ENCODE measurements at regions not wholly inside any gene's neighbourhood (a gene's known extent, or its start where the extent isn't known, plus 50 kb on each side); places are given as distances from the start of the nearest gene placed in this dataset.

DNA sequence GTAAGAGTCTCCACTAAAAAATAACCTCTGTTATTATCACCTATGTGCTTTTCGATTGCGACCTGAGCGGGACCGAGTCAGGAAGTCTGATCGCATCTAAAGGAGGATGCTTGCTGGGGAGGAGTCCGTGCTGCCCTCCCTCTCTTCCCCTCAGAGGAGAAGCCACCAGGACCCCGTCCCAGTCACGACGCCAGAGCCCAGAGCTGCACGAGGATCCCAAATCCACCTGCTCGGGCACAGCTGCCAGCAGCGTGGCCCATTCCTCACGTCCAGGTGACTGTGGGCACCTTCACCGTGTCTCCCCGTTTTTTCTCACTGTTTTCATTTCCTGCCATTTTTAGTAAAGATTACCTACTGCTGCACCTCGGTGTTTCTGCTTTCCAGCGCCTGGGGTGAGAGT lies 390.3 kb downstream of the BRD1 start:
- H3K27me3 Mint-ChIP-seq, result peaks cover 2 to 23% (median 9%) of the 10 kb centered on the region in 5 donors
- H3K36me3 Mint-ChIP-seq, result peaks cover 0 to 26% (median 4%) of the 10 kb centered on the region in 3 donors
- DNase-seq, result no peak
- H3K4me3 Mint-ChIP-seq, result no peak overlapping the region
- H3K9me3 Mint-ChIP-seq, result peaks cover 0 to 8% (median 0%) of the 10 kb centered on the region in 9 donors
- no peak overlapping the region for H3K27ac Mint-ChIP-seq
- ATAC-seq, result no peak
- POLR2A ChIA-PET, result no interaction called here
- no peaks in the 10 kb centered on the region for H3K4me1 Mint-ChIP-seq

GRCh38 chr22:49436056-49436455 lies 391.6 kb downstream of the BRD1 start:
- Mint-ChIP-seq H3K4me1 (no peaks in the 10 kb centered on the region), H3K4me3 (no peak overlapping the region), H3K36me3 (peaks cover 0 to 23% (median 4%) of the 10 kb centered on the region in 3 donors), H3K9me3 (peaks cover 0 to 8% (median 0%) of the 10 kb centered on the region in 9 donors), H3K27me3 (peaks cover 2 to 22% (median 9%) of the 10 kb centered on the region in 5 donors), H3K27ac (no peak overlapping the region)
- DNase-seq (no peak), ATAC-seq (no peak)
- POLR2A ChIA-PET, result no interaction called here

DNA sequence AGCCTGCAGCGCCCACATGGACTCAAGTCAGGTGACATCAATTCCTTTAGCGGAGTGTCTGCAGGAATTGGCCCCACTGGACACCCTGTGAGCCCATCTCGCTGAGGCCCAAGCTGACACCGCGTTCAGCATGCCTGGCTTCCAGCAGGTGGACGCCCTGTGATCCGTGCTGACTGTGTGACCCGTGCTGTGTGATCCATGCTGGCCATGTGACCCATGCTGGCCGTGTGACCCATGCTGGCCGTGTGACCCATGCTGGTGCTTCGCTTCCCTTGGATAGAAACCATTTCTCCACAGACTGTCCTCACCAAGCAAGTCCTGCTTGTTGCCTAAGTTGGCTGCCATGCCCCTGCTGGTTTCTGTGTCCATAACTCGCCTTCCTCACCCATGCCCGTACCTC lies 392.1 kb downstream of the BRD1 start:
- Mint-ChIP-seq H3K36me3 (peaks cover 0 to 18% (median 4%) of the 10 kb centered on the region in 3 donors), H3K4me1 (no peaks in the 10 kb centered on the region), H3K4me3 (no peak overlapping the region), H3K27ac (no peak overlapping the region), H3K27me3 (peaks cover 2 to 18% (median 9%) of the 10 kb centered on the region in 5 donors), H3K9me3 (peaks cover 0 to 8% (median 0%) of the 10 kb centered on the region in 9 donors)
- ATAC-seq, result no peak
- POLR2A ChIA-PET, result no interaction called here
- DNase-seq, result no peak

GRCh38 chr22:49433717-49434611 lies 393.7 kb downstream of the BRD1 start:
- POLR2A ChIA-PET, result no interaction called here
- no peak for DNase-seq

DNA sequence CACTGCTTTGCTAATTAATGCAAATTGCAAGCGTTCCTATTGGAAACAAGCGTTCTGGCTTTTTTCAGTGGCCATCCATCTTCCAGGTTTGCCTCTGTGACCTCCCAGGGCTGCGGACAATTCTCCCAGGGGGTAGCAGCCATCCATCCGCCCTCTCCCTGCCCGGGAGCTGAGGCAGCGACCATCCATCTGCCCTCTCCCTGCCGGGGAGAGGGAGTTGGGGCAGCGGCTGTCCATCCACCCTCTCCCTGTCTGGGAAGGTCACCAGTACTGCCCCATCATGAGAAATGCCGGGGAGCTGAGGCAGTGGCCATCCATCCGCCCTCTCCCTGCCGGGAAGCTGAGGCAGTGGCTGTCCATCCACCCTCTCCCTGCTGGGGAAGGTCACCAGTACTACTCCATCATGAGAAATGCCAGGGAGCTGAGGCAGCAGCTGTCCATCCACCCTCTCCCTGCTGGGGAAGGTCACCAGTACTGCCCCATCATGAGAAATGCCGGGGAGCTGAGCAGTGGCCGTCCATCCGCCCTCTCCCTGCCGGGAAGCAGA lies 394.7 kb downstream of the BRD1 start:
- H3K9me3 Mint-ChIP-seq, result peaks cover 0 to 8% (median 0%) of the 10 kb centered on the region in 9 donors
- no peak overlapping the region for H3K4me3 Mint-ChIP-seq
- no peak overlapping the region for H3K27ac Mint-ChIP-seq
- POLR2A ChIA-PET, result no interaction called here
- peaks cover 0 to 21% (median 11%) of the 10 kb centered on the region in 5 donors for H3K27me3 Mint-ChIP-seq
- no peak for DNase-seq
- no peak for ATAC-seq
- no peaks in the 10 kb centered on the region for H3K4me1 Mint-ChIP-seq
- H3K36me3 Mint-ChIP-seq, result peaks cover 0 to 13% (median 4%) of the 10 kb centered on the region in 3 donors

More at GRCh38 chr22:49433717-49434611, 393.7 kb downstream of the BRD1 start:
- H3K27ac Mint-ChIP-seq, result no peak overlapping the region
- no peaks in the 10 kb centered on the region for H3K4me1 Mint-ChIP-seq
- H3K36me3 Mint-ChIP-seq, result peaks cover 0 to 13% (median 4%) of the 10 kb centered on the region in 3 donors
- H3K27me3 Mint-ChIP-seq, result peaks cover 0 to 19% (median 11%) of the 10 kb centered on the region in 5 donors
- H3K4me3 Mint-ChIP-seq, result no peak overlapping the region
- no peak for ATAC-seq
- peaks cover 0 to 8% (median 0%) of the 10 kb centered on the region in 9 donors for H3K9me3 Mint-ChIP-seq

GRCh38 chr22:49432211-49432896 lies 395.3 kb downstream of the BRD1 start:
- ATAC-seq (no peak), DNase-seq (no peak)
- H3K4me3 Mint-ChIP-seq, result no peak overlapping the region
- H3K36me3 Mint-ChIP-seq, result peaks cover 0 to 13% (median 4%) of the 10 kb centered on the region in 3 donors
- no peaks in the 10 kb centered on the region for H3K4me1 Mint-ChIP-seq
- H3K27ac Mint-ChIP-seq, result no peak overlapping the region
- H3K9me3 Mint-ChIP-seq, result peaks cover 0 to 8% (median 0%) of the 10 kb centered on the region in 9 donors
- H3K27me3 Mint-ChIP-seq, result peaks cover 0 to 26% (median 11%) of the 10 kb centered on the region in 5 donors
- POLR2A ChIA-PET, result no interaction called here

DNA sequence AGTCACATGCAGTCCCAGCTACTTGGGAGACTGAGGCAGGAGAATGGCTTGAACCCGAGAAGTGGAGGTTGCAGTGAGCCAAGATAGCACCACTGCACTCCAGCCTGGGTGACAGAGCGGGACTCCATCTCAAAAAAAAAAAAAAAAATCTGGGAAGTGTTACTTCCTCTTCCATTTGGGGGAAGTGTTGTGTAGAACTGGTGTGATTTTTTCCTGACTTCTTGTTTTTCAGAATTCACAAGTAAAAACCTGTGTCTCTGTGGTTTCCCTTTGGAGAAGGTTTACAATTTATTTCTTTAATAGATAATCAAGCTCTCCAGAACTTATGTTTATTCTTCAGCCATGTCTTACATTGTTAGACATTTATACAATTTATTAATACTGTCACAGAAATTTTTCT lies 396.1 kb downstream of the BRD1 start:
- Mint-ChIP-seq H3K9me3 (peaks cover 0 to 8% (median 0%) of the 10 kb centered on the region in 9 donors), H3K4me3 (no peak overlapping the region), H3K27me3 (peaks cover 0 to 26% (median 11%) of the 10 kb centered on the region in 5 donors), H3K27ac (no peak overlapping the region), H3K36me3 (peaks cover 0 to 8% (median 4%) of the 10 kb centered on the region in 3 donors), H3K4me1 (no peaks in the 10 kb centered on the region)
- ATAC-seq, result no peak
- no peak for DNase-seq
- POLR2A ChIA-PET, result interaction anchor here (0.6 kb wide), 1 partner anchor 216 kb away, joined by 5 read pairs; no protein-coding TSS in a partner anchor

DNA sequence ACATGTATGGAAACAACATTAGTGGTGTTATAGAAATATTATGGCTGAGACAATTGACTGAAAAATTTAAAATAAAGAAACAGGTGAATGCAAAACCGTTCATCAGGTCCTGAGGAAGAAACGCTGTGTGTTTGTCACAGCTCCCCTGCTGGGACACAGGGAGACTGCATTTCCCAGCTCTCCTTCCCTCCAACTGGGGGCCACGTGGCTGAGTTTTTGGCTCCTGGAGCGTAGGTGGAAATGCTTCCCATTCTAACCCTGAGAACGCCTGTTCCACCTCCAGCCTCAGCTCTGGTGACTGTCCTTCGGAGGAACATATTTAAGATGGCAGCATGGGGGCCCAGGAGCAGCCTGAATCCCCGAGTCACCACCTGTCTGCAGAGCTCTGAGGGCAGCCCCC lies 398.6 kb downstream of the BRD1 start:
- Mint-ChIP-seq H3K27me3 (peaks cover 0 to 25% (median 11%) of the 10 kb centered on the region in 5 donors), H3K9me3 (no peaks in the 10 kb centered on the region), H3K4me1 (no peaks in the 10 kb centered on the region), H3K27ac (no peak overlapping the region), H3K4me3 (no peak overlapping the region), H3K36me3 (no peaks in the 10 kb centered on the region)
- DNase-seq (no peak), ATAC-seq (no peak)
- POLR2A ChIA-PET, result no interaction called here

GRCh38 chr22:49427941-49428340 lies 399.7 kb downstream of the BRD1 start:
- Mint-ChIP-seq H3K27ac (no peak overlapping the region), H3K4me3 (no peak overlapping the region), H3K27me3 (peaks cover 0 to 27% (median 6%) of the 10 kb centered on the region in 5 donors), H3K36me3 (no peaks in the 10 kb centered on the region), H3K9me3 (peaks cover 0 to 2% (median 0%) of the 10 kb centered on the region in 9 donors), H3K4me1 (no peaks in the 10 kb centered on the region)
- POLR2A ChIA-PET, result no interaction called here
- DNase-seq (no peak), ATAC-seq (no peak)

- no peak overlapping the region for H3K4me3 Mint-ChIP-seq
- H3K27ac Mint-ChIP-seq, result no peak overlapping the region
- no peak for DNase-seq
- ATAC-seq, result no peak
- peaks cover 0 to 26% (median 7%) of the 10 kb centered on the region in 5 donors for H3K27me3 Mint-ChIP-seq
- H3K36me3 Mint-ChIP-seq, result no peaks in the 10 kb centered on the region
- peaks cover 0 to 4% (median 0%) of the 10 kb centered on the region in 9 donors for H3K9me3 Mint-ChIP-seq
- no peaks in the 10 kb centered on the region for H3K4me1 Mint-ChIP-seq
- POLR2A ChIA-PET, result no interaction called here
Observed at GRCh38 chr22:49427341-49427740, 400.3 kb downstream of the BRD1 start.

- POLR2A ChIA-PET, result no interaction called here
- Mint-ChIP-seq H3K9me3 (peaks cover 0 to 4% (median 0%) of the 10 kb centered on the region in 9 donors), H3K36me3 (no peaks in the 10 kb centered on the region), H3K27ac (no peak overlapping the region), H3K4me1 (no peaks in the 10 kb centered on the region), H3K27me3 (peaks cover 0 to 23% (median 7%) of the 10 kb centered on the region in 5 donors), H3K4me3 (no peak overlapping the region)
- DNase-seq, result no peak
- no peak for ATAC-seq
Observed at GRCh38 chr22:49426618-49427266, 400.9 kb downstream of the BRD1 start.

- Mint-ChIP-seq H3K27me3 (peaks cover 0 to 23% (median 7%) of the 10 kb centered on the region in 5 donors), H3K36me3 (peaks cover 0 to 2% (median 0%) of the 10 kb centered on the region in 3 donors), H3K4me1 (no peaks in the 10 kb centered on the region), H3K4me3 (no peak overlapping the region), H3K27ac (no peak overlapping the region), H3K9me3 (peaks cover 0 to 8% (median 2%) of the 10 kb centered on the region in 9 donors)
- POLR2A ChIA-PET, result no interaction called here
- DNase-seq (no peak), ATAC-seq (no peak)
Observed at GRCh38 chr22:49426098-49426497, 401.6 kb downstream of the BRD1 start.

Data from naive thymus-derived CD8-positive, alpha-beta T cell (primary cell).